Fibroblast of lung (primary cell): ENCODE measurements at regions not wholly inside any gene's neighbourhood (a gene's known extent, or its start where the extent isn't known, plus 50 kb on each side); places are given as distances from the start of the nearest gene placed in this dataset.

Experiments
- DNase-seq, 2 donors: peaks; one replicate each; pipeline versions ENCODE4 v3.0.0 to v3.0.0-alpha.2; 2010; ENCODE audit warnings: low read depth in 2 of 2
- H2AFZ ChIP-seq: 2 replicates; pipeline ENCODE4 v1.5.1; 2012; ENCODE audit warnings: low read length, control low read depth, inconsistent platforms
- H3K27ac ChIP-seq: 2 replicates; pipeline ENCODE4 v1.5.1; 2011; ENCODE audit warnings: low read length, control low read depth; ENCODE audit not compliant: insufficient read depth
- H3K27me3 ChIP-seq: 2 replicates; pipeline ENCODE4 v1.5.1; 2011; ENCODE audit warnings: mild to moderate bottlenecking, low read length; ENCODE audit not compliant: control insufficient read depth, insufficient read depth
- H3K36me3 ChIP-seq: 2 replicates; pipeline ENCODE4 v1.5.1; 2011; ENCODE audit warnings: low read length; ENCODE audit not compliant: control insufficient read depth, insufficient read depth
- H3K4me1 ChIP-seq: 2 replicates; pipeline ENCODE4 v1.5.1; 2011; ENCODE audit warnings: low read length; ENCODE audit not compliant: control insufficient read depth, insufficient read depth; ENCODE audit errors: extremely low read depth
- H3K4me2 ChIP-seq: 2 replicates; pipeline ENCODE4 v1.5.1; 2011; ENCODE audit warnings: low read length, control low read depth; ENCODE audit not compliant: insufficient read depth; ENCODE audit errors: extremely low read depth
- H3K4me3 ChIP-seq, 4 experiments: fragments of 200-600 bp in 1 of 4; sonication (generic) in 1 of 4; replicated peaks in 1 of 4; 2 replicates each; pipeline ENCODE4 v1.5.1; 2011 to 2016; ENCODE audit warnings: low read length in 4 of 4, low read depth in 3 of 4, mild to moderate bottlenecking in 3 of 4, control low read depth in 2 of 4, inconsistent platforms in 1 of 4, mixed read lengths in 1 of 4; ENCODE audit not compliant: insufficient read depth in 1 of 4; ENCODE audit errors: control extremely low read depth in 1 of 4
- H3K79me2 ChIP-seq: 2 replicates; pipeline ENCODE4 v1.5.1; 2012; ENCODE audit warnings: mild to moderate bottlenecking, low read length, inconsistent platforms; ENCODE audit not compliant: control insufficient read depth, insufficient read depth
- H3K9ac ChIP-seq: 2 replicates; pipeline ENCODE4 v1.5.1; 2011; ENCODE audit warnings: mild to moderate bottlenecking, low read length, control low read depth; ENCODE audit not compliant: insufficient read depth
- H3K9me3 ChIP-seq: 2 replicates; pipeline ENCODE4 v1.5.1; 2012; ENCODE audit warnings: low read depth, low read length; ENCODE audit not compliant: control insufficient read depth, insufficient read depth
- H4K20me1 ChIP-seq: 2 replicates; pipeline ENCODE4 v1.5.1; 2011; ENCODE audit warnings: low read length; ENCODE audit not compliant: control insufficient read depth, insufficient read depth; ENCODE audit errors: extremely low read depth
- EZH2 ChIP-seq: IDR thresholded peaks from 2 replicates; pipeline ENCODE4 v1.5.1; 2012; ENCODE audit warnings: low read length, control low read depth, mild to moderate bottlenecking; ENCODE audit errors: missing control alignments
- TF ChIP-seq, protein P1 (sequence below), 2 donors: IDR thresholded peaks in 1 of 2; conservative IDR thresholded peaks in 1 of 2; 1 replicate in 1 of 2; 2 replicates in 1 of 2; pipeline ENCODE4 v1.5.1; 2011 to 2012; ENCODE audit warnings: low read length in 2 of 2, control low read depth in 1 of 2, inconsistent platforms in 1 of 2, low read depth in 1 of 2, mild to moderate bottlenecking in 1 of 2

DNA sequence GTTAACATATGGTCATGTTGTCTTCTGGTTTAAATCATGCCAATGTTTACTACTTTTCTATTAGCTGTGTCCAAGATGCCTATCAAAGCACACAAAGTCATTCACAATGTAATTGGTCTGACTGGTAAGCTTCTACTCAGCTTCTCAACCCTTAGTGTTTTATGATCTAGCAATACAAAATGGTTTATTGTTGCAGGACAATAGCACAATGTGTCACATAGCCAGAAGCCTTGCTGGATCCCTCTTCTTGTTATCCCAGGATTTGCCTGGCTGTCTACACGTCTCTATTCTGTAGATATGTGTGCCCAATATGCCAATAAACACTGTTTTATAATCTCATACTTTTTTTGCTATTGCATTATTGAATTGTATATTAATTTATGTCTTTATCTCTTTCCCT is 1111.0 kb upstream of the AGA start:
- Histone ChIP-seq H3K27ac (no peak overlapping the region), H2AFZ (no peak overlapping the region), H3K4me1 (no peaks in the 10 kb centered on the region), H3K79me2 (no peaks in the 10 kb centered on the region), H3K4me2 (no peak overlapping the region), H3K27me3 (no peaks in the 10 kb centered on the region), H3K9me3 (no peaks in the 10 kb centered on the region), H3K4me3 (no peak overlapping the region), H4K20me1 (no peaks in the 10 kb centered on the region), H3K9ac (no peak overlapping the region), H3K36me3 (no peaks in the 10 kb centered on the region)
- TF ChIP-seq, protein P1, sequence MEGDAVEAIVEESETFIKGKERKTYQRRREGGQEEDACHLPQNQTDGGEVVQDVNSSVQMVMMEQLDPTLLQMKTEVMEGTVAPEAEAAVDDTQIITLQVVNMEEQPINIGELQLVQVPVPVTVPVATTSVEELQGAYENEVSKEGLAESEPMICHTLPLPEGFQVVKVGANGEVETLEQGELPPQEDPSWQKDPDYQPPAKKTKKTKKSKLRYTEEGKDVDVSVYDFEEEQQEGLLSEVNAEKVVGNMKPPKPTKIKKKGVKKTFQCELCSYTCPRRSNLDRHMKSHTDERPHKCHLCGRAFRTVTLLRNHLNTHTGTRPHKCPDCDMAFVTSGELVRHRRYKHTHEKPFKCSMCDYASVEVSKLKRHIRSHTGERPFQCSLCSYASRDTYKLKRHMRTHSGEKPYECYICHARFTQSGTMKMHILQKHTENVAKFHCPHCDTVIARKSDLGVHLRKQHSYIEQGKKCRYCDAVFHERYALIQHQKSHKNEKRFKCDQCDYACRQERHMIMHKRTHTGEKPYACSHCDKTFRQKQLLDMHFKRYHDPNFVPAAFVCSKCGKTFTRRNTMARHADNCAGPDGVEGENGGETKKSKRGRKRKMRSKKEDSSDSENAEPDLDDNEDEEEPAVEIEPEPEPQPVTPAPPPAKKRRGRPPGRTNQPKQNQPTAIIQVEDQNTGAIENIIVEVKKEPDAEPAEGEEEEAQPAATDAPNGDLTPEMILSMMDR (conservative IDR thresholded peaks at IDR 0.05 in 1 of 2, IDR thresholded peaks at IDR 0.05 in 1 of 2; ENCODE audit: low read depth in 1 of 2, low read length in 2 of 2), result no peak
- no peak for TF ChIP-seq EZH2
- no peak for DNase-seq

DNA sequence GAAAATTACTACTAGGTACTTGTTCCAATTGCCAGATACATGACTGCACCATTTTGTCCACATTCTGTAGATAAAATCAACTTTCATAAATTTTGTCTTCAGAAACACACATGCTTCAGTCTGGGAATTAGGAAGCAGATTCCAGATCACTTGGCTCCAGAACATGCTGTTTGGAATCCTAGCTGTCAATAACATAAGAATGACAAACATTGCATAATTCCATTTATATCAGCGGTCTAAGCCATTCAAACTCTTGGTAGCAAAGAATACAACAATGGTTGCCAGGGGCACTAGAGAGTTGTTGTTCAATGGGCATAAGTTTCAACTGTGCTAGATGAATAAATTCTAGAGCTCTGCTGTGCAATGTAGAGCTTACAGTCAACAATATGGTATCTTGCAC is 1112.1 kb upstream of the AGA start:
- H3K9ac ChIP-seq, result no peak overlapping the region
- H4K20me1 ChIP-seq, result no peaks in the 10 kb centered on the region
- H3K9me3 ChIP-seq, result no peaks in the 10 kb centered on the region
- DNase-seq, result no peak
- no peak for TF ChIP-seq EZH2
- TF ChIP-seq, protein P1 (conservative IDR thresholded peaks at IDR 0.05 in 1 of 2, IDR thresholded peaks at IDR 0.05 in 1 of 2; ENCODE audit: low read depth in 1 of 2, low read length in 2 of 2), result no peak
- H3K4me3 ChIP-seq, result no peak overlapping the region
- H3K4me1 ChIP-seq, result no peaks in the 10 kb centered on the region
- H3K79me2 ChIP-seq, result no peaks in the 10 kb centered on the region
- no peak overlapping the region for H3K27ac ChIP-seq
- no peaks in the 10 kb centered on the region for H3K27me3 ChIP-seq
- no peak overlapping the region for H3K4me2 ChIP-seq
- H3K36me3 ChIP-seq, result no peaks in the 10 kb centered on the region
- no peak overlapping the region for H2AFZ ChIP-seq

DNA sequence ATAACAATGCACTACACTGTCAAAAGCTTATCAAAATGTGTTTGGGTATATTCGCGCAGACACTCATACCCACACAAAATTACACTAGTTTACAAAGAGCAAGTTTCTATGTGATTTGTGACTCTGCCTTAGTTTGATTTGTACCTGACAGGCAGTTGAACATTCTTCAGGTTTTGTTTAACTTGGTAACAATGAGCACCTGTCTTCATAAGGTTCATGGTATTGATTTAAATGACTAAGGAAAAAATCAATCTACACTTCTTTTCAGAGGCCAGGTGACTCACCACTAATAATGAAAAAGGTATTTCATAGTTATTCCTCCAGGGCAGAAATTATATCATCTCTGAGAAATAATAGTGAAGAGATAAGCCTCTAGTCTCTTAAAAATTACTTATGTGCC is 1114.6 kb upstream of the AGA start:
- no peak overlapping the region for H3K27ac ChIP-seq
- H3K9ac ChIP-seq, result no peak overlapping the region

More for the DNA sequence above, 1114.6 kb upstream of the AGA start:
- Histone ChIP-seq H3K36me3 (no peaks in the 10 kb centered on the region), H3K4me2 (no peak overlapping the region), H3K4me3 (no peak overlapping the region), H2AFZ (no peak overlapping the region), H4K20me1 (no peaks in the 10 kb centered on the region), H3K27me3 (no peaks in the 10 kb centered on the region), H3K4me1 (no peaks in the 10 kb centered on the region), H3K9me3 (no peaks in the 10 kb centered on the region), H3K79me2 (no peaks in the 10 kb centered on the region)
- TF ChIP-seq, protein P1 (conservative IDR thresholded peaks at IDR 0.05 in 1 of 2, IDR thresholded peaks at IDR 0.05 in 1 of 2; ENCODE audit: low read depth in 1 of 2, low read length in 2 of 2), result no peak
- no peak for TF ChIP-seq EZH2
- DNase-seq, result no peak
